HG03025 (cell line): ENCODE measurements at regions not wholly inside any gene's neighbourhood (a gene's known extent, or its start where the extent isn't known, plus 50 kb on each side); places are given as distances from the start of the nearest gene placed in this dataset.
"Not testable (repeated sequence)": the region's sequence is repeated elsewhere in the genome, so short reads cannot be mapped to it uniquely, and the experiment has no call there.

ENCODE experiments used
- ATAC-seq: cut with Tn5 transposase; IDR thresholded peaks from one replicate; pipeline ENCODE4 v1.9.1; 2021; ENCODE audit warnings: mild to moderate bottlenecking, moderate library complexity; ENCODE audit not compliant: unreplicated experiment, low FRiP score

DNA sequence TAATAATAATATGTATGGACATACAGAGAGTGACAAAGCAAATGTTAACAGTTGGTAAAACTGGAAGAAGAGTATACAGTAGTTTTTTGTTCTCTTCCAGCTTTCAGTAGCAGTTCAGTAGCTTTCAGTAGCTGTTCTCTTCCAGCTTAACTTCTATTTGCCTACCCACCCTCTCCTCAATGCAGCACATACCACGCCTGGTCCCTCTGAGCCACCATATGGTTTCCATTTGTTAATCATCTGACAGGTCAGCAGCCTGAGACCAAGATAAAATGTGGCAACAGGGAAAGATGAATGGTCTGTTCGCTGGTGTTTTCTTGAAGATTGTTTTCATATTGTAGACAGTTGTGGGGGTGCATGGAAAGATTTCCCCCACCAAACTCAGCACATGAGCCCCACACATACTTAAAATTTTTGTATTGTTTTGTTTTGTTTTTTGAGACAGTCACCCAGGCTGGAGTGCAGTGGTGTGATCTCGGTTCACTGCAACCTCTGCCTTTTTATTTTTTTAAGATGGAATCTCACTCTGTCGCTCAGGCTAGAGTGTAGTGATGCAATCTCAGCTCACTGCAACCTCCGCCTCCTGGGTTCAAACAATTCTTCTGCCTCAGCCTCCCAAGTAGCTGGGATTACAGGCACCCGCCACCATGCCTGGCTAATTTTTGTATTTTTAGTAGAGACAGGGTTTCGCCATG, 56.8 kb downstream of the ATP6V0E2 start:
- ATAC-seq: not testable (repeated sequence)

- ATAC-seq: not testable (repeated sequence)
These were observed 60.0 kb downstream of the ATP6V0E2 start for GRCh38 chr7:149933776-149934175.

DNA sequence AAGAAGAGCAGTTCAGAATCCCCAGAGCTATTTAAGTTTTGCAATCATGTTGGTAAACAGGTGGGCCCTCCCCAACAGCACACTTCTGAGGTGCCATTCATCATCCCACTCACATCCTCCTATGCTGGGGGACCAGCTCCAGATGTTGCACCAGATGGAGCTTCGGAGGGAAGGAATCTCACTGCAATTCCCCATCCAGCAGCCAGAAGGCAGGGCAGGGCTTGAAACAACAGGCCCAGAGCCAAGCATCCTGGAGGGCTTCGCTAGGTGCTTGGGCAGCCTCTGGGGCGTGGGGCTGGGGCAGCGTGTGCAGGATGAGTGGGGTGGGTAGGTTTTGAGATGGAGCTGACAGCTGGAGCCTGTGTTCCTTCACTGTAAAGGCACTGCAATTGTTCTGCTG, 73.6 kb downstream of the ATP6V0E2 start:
- ATAC-seq: not testable (repeated sequence)

DNA sequence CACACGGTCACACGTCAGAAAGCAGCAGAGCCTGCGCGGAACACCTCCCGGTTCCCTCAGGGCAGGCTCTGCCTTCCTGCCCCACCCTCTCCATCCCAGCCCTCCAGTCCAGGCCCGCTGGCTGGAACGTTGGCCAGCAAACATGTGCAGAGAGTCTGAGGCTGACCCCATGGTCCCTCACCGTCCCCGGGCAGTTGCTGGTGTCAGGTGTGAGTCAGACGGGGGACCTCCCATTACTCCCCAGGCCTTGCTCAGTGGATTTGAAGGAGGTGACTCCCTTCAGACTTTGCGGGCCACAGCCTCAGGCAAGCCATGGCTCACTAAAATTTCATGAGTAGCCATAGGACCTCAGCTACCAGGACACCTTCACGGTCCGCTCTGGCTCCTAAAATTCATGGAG, 74.7 kb downstream of the ATP6V0E2 start:
- ATAC-seq: not testable (repeated sequence)

GRCh38 chr7:149949863-149950577, 76.3 kb downstream of the ATP6V0E2 start:
- ATAC-seq: not testable (repeated sequence)

- not testable (repeated sequence) for ATAC-seq
These were observed 76.8 kb downstream of the ATP6V0E2 start for GRCh38 chr7:149950578-149950924.

GRCh38 chr7:149951579-149951978, 77.8 kb downstream of the ATP6V0E2 start:
- ATAC-seq: not testable (repeated sequence)

DNA sequence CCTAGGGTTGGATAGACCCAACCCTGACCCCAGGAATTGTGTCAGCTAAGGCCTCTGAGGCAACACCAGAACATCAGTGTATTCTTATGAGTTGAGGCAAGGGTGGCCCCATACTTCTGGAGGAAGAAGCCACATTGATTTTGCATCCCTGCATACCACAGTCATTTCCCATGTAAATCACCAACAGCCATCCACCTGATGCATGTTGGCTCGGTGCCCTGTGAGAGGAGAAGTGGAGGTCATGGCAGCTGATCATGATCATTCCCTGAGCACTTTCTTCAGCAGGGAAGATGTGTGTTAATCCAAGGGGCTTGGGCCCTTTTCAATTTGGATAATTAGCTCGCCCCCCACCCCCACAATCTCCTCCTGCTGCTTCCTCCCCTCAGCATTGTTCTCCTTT, 85.1 kb downstream of the ATP6V0E2 start:
- ATAC-seq: not testable (repeated sequence)

GRCh38 chr7:149960863-149961262, 87.1 kb downstream of the ATP6V0E2 start:
- ATAC-seq: not testable (repeated sequence)

DNA sequence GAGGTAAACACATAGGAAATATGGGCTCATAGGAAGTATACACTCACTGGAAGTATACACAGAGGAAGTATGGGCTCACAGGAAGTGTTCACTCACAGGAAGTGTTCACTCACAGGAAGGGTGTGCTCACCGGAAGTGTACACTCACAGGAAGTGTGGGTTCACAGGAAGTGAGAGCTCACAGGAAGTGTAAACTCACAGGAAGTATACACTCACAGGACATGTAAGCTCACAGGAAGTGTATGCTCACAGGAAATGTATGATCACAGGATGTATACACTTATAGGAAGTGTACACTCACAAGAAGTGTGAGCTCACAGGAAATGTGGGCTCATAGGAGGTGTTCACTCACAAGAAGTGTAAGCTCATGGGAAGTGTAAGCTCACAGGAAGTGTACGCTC, 88.1 kb downstream of the ATP6V0E2 start:
- not testable (repeated sequence) for ATAC-seq

DNA sequence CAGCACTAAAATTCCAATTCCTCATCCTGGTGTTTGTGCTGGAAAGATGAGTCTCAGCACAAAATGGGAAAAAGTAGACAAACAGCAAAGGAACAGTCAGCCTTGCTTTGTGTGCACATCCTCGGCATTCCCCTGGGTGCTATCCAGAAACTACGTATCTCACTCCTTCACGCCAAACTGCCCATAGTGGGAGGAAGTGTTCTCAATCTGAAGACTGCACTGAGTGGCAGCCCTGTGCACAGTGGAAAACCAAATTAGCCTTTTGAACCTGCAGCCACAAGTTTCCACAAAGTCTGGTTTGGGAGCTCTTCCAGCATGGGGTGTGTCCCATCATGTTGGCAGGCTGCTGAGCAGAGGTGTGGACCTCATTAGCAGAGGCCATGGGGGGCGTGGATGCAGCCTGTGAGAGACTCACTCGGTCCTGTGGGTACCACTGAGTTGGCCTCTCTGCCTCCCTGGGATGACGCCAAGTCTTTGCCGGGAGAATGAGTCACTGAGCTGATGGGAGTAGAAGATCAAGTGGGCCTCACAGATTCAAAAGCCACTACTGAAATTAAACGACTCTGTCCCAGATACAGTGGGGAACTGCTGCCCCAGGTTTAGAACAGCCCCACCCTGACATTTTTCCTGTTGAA, 89.0 kb downstream of the ATP6V0E2 start:
- ATAC-seq: not testable (repeated sequence)

- ATAC-seq: not testable (repeated sequence)
These were observed 90.2 kb downstream of the ATP6V0E2 start for GRCh38 chr7:149963985-149964384.

DNA sequence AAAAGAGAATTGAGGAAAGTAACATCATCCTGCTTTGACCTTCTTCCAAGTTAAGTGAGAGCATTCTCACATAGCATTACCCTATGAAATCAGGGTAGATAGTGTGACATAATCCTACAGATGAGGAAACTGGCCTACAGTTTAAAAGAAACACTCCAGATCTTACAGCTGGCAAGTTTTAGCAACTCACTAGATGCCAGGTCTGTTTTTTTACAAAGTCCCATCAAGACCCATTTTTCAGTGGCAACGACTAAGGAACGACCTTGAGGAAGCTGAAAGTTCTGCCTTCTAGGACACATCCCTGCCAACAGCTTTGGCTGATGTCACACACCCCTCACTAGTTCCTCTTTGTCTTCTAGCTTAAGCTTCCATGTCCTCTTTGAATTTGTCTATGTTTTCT, 92.7 kb downstream of the ATP6V0E2 start:
- ATAC-seq: not testable (repeated sequence)

- ATAC-seq: not testable (repeated sequence)
These were observed 99.2 kb downstream of the ATP6V0E2 start for GRCh38 chr7:149972977-149973376.

DNA sequence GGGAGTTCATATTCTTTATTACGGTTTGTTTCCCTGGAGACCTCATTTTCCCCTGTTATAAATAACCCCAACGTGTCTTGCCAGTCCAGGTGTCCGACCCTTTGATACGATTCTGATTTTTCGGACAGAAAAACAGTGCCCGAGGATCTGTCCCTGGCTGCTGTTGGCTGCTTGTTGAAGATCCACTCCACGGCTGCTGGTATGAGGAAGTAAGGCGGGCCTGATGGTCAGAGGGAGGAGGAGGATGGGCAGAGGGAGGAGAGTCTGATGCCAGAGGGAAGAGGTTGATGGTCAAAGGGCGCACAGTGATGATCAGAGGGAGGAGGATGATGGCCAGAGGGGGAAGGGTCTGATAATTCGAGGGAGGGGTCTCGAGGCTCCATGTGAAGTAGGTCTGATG, 99.9 kb downstream of the ATP6V0E2 start:
- ATAC-seq: not testable (repeated sequence)

DNA sequence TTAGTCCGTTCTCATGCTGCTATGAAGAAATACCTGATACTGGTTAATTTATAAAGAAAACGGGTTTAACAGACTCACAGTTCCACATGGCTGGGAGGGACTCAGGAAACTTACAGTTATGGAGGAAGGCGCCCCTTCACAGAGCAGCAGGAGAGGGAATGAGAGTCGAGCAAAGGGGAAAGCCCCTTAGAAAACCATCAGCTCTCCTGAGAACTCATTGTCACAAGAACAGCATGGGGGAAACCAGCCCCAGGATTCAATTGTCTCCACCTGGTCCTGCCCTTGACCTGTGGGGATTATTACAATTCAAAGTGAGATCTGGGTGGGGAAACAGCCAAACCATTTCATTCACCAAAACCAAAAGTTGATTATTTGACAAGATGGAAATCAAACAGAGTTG, 101.8 kb downstream of the ATP6V0E2 start:
- not testable (repeated sequence) for ATAC-seq

DNA sequence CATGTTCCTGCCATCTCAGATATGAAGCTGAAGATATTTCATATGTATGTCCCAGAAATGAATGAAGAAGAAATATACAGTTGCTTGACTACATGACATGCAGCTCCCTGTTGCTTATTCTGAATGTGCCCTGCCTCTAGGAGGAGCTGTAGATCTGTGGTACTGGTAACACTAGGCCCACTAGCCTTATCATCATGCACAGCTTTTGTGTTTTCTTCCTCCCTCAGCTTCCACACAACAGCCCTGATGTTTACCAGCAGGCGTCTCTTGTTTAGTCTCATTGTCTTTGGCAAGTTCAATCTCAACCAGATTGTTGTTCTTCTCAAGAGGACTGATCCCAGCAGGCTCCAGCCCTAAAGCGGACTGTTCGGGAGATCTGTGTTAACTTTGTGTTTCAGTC, 104.8 kb downstream of the ATP6V0E2 start:
- ATAC-seq: not testable (repeated sequence)

DNA sequence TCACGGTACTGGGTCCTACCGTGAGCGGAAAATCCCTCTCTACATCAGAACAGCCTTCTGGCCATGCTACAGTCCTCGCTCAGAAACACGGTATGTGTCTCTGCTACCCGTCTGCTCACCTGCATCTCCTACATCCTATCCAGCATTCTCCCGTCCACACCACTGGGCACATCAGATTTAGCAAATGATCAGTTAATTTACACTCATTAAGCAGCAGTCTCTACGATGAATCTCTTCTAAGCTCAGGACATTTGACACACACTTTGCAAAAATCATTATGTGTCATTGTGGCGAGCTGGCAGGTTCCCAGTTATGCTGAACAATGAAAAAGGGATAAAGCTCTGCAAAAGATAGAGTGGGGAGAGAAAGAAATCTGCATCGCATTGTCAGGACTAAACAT, 105.2 kb downstream of the ATP6V0E2 start:
- not testable (repeated sequence) for ATAC-seq

DNA sequence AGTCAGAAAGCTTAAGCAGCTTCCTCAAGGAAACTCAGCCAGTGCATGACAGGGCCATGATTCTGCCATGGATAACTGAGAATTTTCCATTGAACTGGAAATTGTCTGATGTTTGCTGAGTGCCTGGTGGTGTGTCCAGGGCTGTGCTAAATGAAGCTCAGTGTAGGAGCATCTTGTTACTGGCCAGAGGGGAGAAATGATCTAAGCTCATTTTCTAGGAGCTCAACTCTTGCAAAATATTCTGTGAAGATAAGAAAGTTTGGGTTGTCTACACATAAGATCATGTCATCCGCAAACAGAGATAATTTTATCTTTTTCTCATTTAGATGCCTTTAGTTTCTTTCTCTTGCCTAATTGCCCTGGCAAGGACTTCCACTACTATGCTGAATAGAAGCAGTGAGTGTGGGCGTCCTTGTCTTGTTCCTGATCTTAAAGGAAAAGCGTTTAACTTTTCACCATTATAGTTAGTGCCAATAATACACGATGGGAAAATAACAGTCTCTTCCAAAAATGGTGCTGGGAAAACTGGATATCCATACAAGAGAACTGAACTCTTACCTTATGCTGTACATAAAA, 108.9 kb downstream of the ATP6V0E2 start:
- not testable (repeated sequence) for ATAC-seq

DNA sequence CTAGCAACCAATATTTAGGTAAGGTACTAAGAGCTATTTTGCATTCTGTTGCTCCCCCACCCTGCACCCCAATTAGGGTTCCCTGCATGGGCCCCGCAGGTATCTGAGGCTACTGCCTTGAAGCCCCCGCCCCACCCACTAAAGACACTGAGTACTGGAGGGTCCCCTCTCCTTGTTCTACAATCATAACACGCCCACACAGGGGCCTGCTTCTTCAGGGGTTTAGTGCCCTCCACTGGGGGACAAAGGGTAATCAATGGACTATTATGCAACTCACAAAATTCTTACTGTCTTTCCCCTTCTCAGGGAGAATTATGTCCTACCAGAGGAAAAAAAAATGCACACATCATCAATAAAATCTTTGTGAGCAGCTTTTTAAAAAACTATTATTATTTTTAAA, 113.1 kb downstream of the ATP6V0E2 start:
- not testable (repeated sequence) for ATAC-seq

DNA sequence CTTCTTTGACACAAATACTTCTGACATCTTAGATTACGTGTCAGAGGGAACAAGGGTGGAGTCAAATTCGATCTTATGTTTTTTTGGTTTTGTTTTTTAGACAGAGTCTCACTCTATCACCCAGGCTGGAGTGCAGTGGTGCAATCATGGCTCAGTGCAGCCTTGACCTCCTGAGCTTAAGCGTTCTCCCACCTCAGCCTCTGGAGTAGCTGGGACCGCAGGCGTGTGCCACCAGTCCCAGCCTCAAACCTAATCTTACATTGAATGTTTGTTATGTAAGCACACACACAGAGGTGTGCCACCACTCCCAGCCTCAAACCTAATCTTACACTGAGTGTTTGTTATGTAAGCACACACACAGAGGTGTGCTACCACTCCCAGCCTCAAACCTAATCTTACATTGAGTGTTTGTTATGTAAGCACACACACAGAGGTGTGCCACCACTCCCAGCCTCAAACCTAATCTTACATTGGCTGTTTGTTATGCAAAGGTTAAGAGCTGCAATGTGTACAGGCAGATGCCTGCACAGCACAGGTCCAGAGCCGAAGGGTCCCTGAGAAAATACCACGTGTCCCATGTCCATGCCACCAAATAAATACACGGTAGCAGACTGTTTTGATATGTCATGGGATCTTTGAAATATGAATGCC, 118.0 kb downstream of the ATP6V0E2 start:
- not testable (repeated sequence) for ATAC-seq
